ENCODE measurements at regions not wholly inside any gene's neighbourhood (a gene's known extent, or its start where the extent isn't known, plus 50 kb on each side); places are given as distances from the start of the nearest gene placed in this dataset.
"Not testable (repeated sequence)": the region's sequence is repeated elsewhere in the genome, so short reads cannot be mapped to it uniquely, and the experiment has no call there.

DNA sequence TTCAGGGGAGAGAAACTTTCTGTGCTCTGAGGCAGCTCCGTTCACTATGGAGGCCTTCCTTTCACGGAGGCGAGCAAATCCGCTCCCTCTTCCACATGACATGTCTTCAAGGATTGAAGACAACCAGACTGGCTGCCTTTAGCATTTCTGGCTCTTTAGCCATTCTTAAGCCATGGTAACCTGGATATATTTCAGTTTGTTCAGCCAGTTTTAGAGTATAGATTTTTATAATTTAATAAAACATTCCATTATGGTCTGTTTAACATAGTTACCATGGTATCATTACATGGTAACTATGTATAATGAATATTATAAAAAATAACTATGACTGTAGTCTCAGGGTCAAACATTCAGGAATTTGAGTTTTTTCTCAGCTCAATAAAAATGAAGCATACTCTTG, 54.2 kb upstream of the NFIA start:
- Mint-ChIP-seq H3K9me3 (ENCODE audit: unreplicated experiment) (no peaks in the 10 kb centered on the region), H3K27ac (ENCODE audit: unreplicated experiment) (no peak overlapping the region), H3K4me1 (ENCODE audit: unreplicated experiment) (no peaks in the 10 kb centered on the region), H3K4me3 (ENCODE audit: unreplicated experiment) (no peak overlapping the region), H3K36me3 (ENCODE audit: low read depth, unreplicated experiment) (no peaks in the 10 kb centered on the region), H3K27me3 (ENCODE audit: unreplicated experiment) (no peaks in the 10 kb centered on the region)
- no peak for DNase-seq (ENCODE audit: low spot score)
- TF ChIP-seq, protein P1, sequence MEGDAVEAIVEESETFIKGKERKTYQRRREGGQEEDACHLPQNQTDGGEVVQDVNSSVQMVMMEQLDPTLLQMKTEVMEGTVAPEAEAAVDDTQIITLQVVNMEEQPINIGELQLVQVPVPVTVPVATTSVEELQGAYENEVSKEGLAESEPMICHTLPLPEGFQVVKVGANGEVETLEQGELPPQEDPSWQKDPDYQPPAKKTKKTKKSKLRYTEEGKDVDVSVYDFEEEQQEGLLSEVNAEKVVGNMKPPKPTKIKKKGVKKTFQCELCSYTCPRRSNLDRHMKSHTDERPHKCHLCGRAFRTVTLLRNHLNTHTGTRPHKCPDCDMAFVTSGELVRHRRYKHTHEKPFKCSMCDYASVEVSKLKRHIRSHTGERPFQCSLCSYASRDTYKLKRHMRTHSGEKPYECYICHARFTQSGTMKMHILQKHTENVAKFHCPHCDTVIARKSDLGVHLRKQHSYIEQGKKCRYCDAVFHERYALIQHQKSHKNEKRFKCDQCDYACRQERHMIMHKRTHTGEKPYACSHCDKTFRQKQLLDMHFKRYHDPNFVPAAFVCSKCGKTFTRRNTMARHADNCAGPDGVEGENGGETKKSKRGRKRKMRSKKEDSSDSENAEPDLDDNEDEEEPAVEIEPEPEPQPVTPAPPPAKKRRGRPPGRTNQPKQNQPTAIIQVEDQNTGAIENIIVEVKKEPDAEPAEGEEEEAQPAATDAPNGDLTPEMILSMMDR (IDR thresholded peaks at IDR 0.05; ENCODE audit: unreplicated experiment): no peak

DNA sequence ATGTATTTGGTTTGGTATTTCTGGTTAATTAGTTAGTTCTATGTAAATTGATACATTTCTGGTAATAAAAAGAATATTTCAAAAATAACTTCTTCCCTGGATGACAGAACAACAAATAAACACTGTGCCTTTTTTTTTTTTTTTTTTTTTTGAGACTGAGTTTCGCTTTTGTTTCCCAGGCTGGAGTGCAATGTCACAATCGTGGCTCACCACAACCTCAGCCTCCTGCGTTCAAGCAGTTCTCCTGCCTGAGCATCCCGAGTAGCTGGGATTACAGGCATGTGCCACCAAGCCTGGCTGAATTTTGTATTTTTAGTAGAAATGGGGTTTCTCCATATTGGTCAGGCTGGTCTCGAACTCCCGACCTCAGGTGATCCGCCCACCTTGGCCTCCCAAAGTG, 64.3 kb upstream of the NFIA start:
- H3K4me1 Mint-ChIP-seq (ENCODE audit: unreplicated experiment); H3K4me3 Mint-ChIP-seq (ENCODE audit: unreplicated experiment); H3K27me3 Mint-ChIP-seq (ENCODE audit: unreplicated experiment); DNase-seq (ENCODE audit: low spot score); H3K27ac Mint-ChIP-seq (ENCODE audit: unreplicated experiment); H3K36me3 Mint-ChIP-seq (ENCODE audit: low read depth, unreplicated experiment); H3K9me3 Mint-ChIP-seq (ENCODE audit: unreplicated experiment): not testable (repeated sequence)

- no peak for DNase-seq (ENCODE audit: low spot score)
- Mint-ChIP-seq H3K27ac (ENCODE audit: unreplicated experiment) (no peak overlapping the region), H3K36me3 (ENCODE audit: low read depth, unreplicated experiment) (no peaks in the 10 kb centered on the region), H3K27me3 (ENCODE audit: unreplicated experiment) (peaks cover 1% of the 10 kb centered on the region), H3K9me3 (ENCODE audit: unreplicated experiment) (no peaks in the 10 kb centered on the region), H3K4me1 (ENCODE audit: unreplicated experiment) (no peaks in the 10 kb centered on the region), H3K4me3 (ENCODE audit: unreplicated experiment) (no peak overlapping the region)
- TF ChIP-seq, protein P1 (IDR thresholded peaks at IDR 0.05; ENCODE audit: unreplicated experiment): no peak
These were observed 64.7 kb upstream of the NFIA start for GRCh38 chr1:61017651-61018050.

GRCh38 chr1:61013946-61014667, 68.3 kb upstream of the NFIA start:
- no peaks in the 10 kb centered on the region for H3K4me1 Mint-ChIP-seq (ENCODE audit: unreplicated experiment)
- TF ChIP-seq, protein P1 (IDR thresholded peaks at IDR 0.05; ENCODE audit: unreplicated experiment): no peak
- no peak for DNase-seq (ENCODE audit: low spot score)
- H3K4me3 Mint-ChIP-seq (ENCODE audit: unreplicated experiment): no peak overlapping the region
- no peaks in the 10 kb centered on the region for H3K9me3 Mint-ChIP-seq (ENCODE audit: unreplicated experiment)
- no peak overlapping the region for H3K27ac Mint-ChIP-seq (ENCODE audit: unreplicated experiment)
- no peaks in the 10 kb centered on the region for H3K36me3 Mint-ChIP-seq (ENCODE audit: low read depth, unreplicated experiment)
- H3K27me3 Mint-ChIP-seq (ENCODE audit: unreplicated experiment): peaks cover 1% of the 10 kb centered on the region

GRCh38 chr1:61013189-61013945, 69.0 kb upstream of the NFIA start:
- Mint-ChIP-seq H3K27me3 (ENCODE audit: unreplicated experiment) (peaks cover 1% of the 10 kb centered on the region), H3K4me1 (ENCODE audit: unreplicated experiment) (no peaks in the 10 kb centered on the region), H3K36me3 (ENCODE audit: low read depth, unreplicated experiment) (no peaks in the 10 kb centered on the region), H3K4me3 (ENCODE audit: unreplicated experiment) (no peak overlapping the region), H3K27ac (ENCODE audit: unreplicated experiment) (no peak overlapping the region), H3K9me3 (ENCODE audit: unreplicated experiment) (no peaks in the 10 kb centered on the region)
- TF ChIP-seq, protein P1 (IDR thresholded peaks at IDR 0.05; ENCODE audit: unreplicated experiment): no peak
- no peak for DNase-seq (ENCODE audit: low spot score)

All from endothelial cell (in vitro differentiated cells).